ENCODE measurements at regions not wholly inside any gene's neighbourhood (a gene's known extent, or its start where the extent isn't known, plus 50 kb on each side); places are given as distances from the start of the nearest gene placed in this dataset.

DNA sequence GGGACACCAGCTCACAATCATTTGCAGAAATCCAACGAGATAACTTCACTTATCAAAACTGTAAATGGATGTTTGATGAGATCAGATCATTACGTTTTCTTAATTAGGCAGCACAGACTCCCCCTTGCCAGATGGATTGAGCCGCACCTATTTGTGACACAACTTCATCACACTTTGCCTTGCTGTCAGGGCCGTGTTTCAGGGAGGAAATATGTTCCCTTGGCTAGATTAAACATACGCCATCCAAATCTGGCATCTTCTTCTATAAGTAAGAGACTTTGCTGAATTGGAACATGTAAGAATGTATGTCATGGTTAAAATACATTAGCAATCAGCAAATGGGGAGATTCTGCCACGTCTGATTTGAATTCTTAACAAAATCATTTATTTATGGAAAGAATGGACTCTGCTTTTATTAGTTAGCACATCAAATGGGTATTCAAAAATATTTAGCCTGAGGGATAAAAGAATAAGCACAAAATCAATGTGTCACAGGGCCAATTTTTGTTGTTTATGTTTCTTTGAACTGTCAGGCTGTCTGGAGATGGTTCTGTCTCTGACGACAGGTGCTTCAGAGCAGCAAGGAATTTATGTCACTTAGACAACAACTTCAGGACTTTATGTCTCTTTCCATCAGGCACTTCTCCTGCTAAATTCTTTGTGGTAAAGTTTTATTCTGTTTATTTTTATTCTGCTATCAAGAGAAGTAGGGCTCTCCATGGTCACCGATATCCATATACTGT lies 326.1 kb upstream of the NCAM1 start:
- no peak for DNase-seq (ENCODE audit: low read depth in 2 of 2, low spot score in 1 of 2)

GRCh38 chr11:112637076-112637475 lies 324.1 kb upstream of the NCAM1 start:
- no peak for DNase-seq (ENCODE audit: low read depth in 2 of 2, low spot score in 1 of 2)

- DNase-seq (ENCODE audit: low read depth in 2 of 2, low spot score in 1 of 2): no peak
Observed at GRCh38 chr11:112637876-112638275, 323.3 kb upstream of the NCAM1 start.

DNA sequence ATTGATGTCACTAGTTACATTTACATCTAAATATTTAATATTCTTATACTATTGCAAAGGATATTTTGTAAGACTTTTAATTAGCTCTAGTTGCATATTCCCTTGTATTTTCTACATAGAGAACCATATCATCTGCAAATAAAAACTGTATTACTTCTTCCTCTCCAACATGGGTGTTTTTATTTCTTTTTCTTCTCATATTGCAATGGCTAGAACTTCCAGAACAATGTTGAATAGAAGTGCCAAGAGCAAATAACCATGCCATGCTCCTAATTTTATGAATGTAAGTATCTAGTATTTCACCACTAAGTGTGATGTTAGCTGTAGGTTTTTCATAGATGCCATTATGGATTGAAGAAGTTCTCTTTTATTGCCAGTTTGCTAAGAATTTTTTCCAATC lies 321.8 kb upstream of the NCAM1 start:
- DNase-seq (ENCODE audit: low read depth in 2 of 2, low spot score in 1 of 2): no peak

DNA sequence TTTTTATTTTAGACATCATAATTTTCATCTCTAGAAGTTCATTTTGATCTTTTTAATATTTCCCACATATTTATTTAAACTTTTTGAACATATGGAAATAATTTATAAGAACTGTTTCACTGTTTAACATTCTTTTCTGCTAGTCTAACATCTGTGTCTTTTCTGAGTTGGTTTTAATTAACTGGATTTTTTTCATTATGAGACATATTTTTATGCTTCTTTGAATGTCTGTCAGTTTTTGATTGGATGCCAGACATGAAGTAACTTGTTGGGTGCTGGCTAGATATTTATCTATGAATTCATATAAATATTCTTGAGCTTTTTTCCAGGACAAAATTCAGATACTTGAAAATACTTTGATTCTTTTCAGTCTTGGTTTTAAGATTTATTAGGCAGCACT lies 317.8 kb upstream of the NCAM1 start:
- DNase-seq (ENCODE audit: low read depth in 2 of 2, low spot score in 1 of 2): no peak

DNA sequence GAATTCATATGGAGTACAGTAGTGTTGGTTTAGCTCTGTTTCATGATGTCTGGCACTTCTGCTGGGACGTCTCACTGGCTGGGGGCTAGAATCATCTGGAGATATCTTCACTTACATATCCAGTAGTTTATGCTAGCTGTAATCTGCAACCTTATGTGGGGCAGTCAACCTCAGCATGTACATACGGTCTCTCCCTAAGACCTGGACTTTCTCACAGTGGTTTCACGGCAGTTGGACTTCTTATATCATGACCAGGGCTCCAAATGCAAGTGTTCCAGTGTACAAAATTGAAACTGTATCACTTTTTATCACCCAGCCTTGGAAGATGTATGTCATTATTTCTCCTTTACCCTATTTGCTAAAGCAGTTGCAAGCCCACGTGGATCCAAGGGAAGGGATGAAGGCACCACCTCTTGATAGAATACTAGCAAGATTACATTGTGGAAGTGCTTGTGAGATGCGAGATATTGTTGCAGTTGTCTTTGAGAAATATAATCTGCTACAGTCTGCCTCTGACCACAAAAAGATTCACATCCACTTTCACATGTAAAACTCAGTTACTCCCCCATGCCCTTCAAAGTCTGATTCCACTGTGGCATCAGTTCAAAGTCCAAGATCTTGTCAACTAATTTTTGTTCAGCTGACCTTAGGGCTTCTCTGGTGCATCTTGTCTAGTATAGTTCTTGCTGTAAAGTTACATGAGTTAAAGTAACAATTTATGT lies 316.6 kb upstream of the NCAM1 start:
- no peak for DNase-seq (ENCODE audit: low read depth in 2 of 2, low spot score in 1 of 2)

GRCh38 chr11:112649856-112650255 lies 311.4 kb upstream of the NCAM1 start:
- no peak for DNase-seq (ENCODE audit: low read depth in 2 of 2, low spot score in 1 of 2)

GRCh38 chr11:112650527-112650926 lies 310.7 kb upstream of the NCAM1 start:
- no peak for DNase-seq (ENCODE audit: low read depth in 2 of 2, low spot score in 1 of 2)

- DNase-seq (ENCODE audit: low read depth in 2 of 2, low spot score in 1 of 2): no peak
Observed at GRCh38 chr11:112651386-112651785, 309.8 kb upstream of the NCAM1 start.

DNA sequence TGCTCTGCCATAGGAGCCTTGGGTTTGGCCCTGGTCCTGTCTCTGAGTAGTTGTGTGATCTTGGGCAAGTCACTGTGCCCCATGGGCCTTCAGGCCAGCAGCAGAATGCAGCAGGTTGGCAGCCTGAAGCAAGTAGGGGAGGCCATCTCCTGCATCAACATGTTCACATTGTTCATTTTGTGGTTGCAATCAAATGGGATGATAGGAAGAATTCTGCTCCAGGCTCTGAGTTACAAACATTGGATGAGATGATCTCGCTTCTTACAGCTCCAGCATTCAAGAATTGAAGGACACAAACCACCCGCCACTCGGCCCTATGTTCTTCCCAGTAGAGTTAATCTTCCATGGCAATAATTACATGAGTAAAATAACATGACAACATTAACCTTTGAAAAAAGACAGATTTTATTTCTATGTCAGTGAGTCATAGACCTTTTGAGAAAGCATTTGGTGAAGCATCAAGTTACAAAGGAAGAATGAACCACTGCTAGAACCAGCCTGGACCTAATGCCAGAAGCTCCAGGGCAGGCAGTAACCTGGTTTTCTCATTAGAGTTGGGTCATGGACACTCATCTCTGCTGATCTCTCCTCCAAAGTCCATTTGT lies 308.3 kb upstream of the NCAM1 start:
- DNase-seq (ENCODE audit: low read depth in 2 of 2, low spot score in 1 of 2): no peak

- no peak for DNase-seq (ENCODE audit: low read depth in 2 of 2, low spot score in 1 of 2)
Observed at GRCh38 chr11:112655371-112655770, 305.8 kb upstream of the NCAM1 start.

- DNase-seq (ENCODE audit: low read depth in 2 of 2, low spot score in 1 of 2): no peak
Observed at GRCh38 chr11:112656772-112657428, 304.3 kb upstream of the NCAM1 start.

GRCh38 chr11:112658431-112658878 lies 302.8 kb upstream of the NCAM1 start:
- DNase-seq (ENCODE audit: low read depth in 2 of 2, low spot score in 1 of 2): no peak

DNA sequence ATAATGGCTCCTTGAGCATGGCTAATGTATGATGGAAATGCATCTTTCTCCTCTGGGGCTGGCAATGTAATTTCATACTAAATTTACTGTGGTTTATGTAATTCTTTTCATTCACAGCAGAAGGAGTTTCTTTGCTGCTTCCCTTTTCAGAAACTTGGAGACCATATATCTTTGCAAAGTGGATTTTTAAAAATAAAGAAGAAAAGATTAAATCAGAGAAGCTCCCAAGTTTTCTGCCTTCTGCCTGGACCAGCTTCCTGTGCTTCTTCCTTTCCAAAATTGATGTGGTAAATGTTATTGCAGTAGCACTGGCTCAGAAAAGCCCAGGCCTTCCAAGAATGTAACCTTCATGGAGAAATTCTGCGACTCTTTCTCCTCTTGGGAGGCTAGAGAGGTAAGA lies 300.1 kb upstream of the NCAM1 start:
- no peak for DNase-seq (ENCODE audit: low read depth in 2 of 2, low spot score in 1 of 2)

- DNase-seq (ENCODE audit: low read depth in 2 of 2, low spot score in 1 of 2): no peak
Observed at GRCh38 chr11:112661571-112661970, 299.6 kb upstream of the NCAM1 start.

DNA sequence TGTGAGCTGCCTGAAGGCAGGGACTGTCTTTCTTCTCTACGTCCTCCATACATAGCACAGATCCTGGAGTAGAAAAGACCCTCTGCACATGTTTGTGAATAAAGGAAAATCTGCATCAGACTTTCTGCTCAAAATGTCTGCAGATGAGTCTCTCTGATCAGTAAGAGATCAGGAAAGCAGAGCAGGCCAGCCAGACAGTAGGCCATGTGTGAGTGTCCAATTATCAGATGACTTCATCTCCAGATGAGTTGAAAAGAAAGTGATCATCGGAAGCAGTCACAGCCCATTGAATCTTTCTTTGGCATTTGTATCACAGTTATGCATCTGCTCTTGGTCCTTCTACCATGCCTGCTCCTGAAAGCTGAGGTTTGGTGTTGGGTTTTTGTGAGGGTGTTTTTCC lies 298.7 kb upstream of the NCAM1 start:
- no peak for DNase-seq (ENCODE audit: low read depth in 2 of 2, low spot score in 1 of 2)

DNA sequence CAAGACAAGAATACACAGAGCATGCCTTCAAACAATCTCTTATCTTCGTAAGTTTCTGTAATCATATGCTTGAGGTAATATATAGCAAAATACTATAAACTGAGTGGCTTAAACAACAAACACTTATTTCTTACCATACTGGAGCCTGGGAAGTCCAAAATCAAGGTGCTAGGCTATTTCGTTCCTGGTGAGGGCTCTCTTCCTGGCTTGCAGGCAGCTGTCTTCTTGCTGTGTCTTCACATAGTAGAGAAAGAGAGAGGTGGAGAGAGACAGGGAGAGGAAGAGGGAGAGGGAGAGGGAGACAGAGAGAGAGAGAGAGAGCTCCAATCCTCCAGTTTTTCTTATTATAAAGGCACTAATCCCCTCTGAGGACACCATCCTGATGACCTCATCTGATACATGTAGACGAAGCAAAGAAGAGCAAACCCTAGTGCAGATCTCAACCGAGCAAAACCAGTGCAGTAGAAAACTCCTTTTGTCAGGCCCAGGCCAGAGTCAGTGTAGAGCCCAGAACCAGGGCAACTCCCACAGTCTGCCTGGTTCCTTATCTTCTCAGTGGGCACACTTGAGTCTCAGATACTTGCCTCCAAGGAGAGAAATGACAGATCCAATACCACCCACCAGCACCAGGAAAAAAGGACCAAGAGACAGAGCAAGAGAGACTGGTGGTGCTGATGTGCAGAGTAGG lies 297.1 kb upstream of the NCAM1 start:
- DNase-seq (ENCODE audit: low read depth in 2 of 2, low spot score in 1 of 2): no peak

DNA sequence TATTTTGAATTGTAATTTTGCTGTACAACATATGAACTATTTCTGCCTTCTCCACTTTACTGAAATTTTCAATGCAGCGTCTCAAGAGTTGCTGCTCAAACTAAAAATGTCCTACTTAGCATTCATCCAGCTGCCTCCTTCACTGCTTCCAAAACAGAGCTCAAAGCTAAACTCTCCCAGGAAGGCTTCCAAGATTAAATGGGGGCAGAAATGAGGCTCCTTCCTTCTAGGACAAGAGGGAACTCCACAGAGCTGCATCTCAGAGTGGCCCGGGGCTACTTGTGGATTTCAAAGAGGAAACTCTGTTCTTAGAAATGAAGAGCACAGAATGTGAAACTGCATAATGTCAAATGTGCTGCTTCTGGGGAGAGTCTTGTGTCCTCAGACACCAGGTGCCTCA lies 295.9 kb upstream of the NCAM1 start:
- DNase-seq (ENCODE audit: low read depth in 2 of 2, low spot score in 1 of 2): no peak

DNA sequence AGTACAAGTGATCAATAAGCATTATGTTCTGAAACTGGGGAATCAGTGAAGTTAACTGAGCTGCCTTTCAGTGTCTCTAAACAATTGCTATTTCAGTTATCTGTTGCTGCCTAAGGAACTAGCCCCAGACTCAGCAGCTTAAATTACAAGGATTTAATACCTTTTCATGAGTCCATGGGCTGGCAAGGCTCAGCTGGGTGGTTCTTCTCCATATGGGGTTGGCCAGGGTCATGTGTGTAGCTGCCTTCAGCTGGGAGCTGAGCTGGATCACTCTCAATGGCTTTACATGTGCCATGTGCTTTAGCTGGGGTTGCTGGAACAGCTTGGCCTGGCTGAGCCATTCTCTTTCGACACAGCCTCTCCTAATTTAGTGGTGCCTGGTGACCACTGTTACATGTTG lies 295.0 kb upstream of the NCAM1 start:
- DNase-seq (ENCODE audit: low read depth in 2 of 2, low spot score in 1 of 2): no peak

GRCh38 chr11:112670806-112671570 lies 290.2 kb upstream of the NCAM1 start:
- no peak for DNase-seq (ENCODE audit: low read depth in 2 of 2, low spot score in 1 of 2)

Data from stimulated activated CD8-positive, alpha-beta memory T cell treated with anti-CD3 and anti-CD28 coated beads, Interleukin-4, amount 100 ng/mL, for 1 hour (primary cell).